NCI-H345 (cell line): ENCODE measurements at regions not wholly inside any gene's neighbourhood (a gene's known extent, or its start where the extent isn't known, plus 50 kb on each side); places are given as distances from the start of the nearest gene placed in this dataset.

Source experiments
- DNase-seq: peaks from one replicate; lab custom pipeline; 2025; lab: John Stamatoyannopoulos, UW

- no peak for DNase-seq
Measured at GRCh38 chr10:118412932-118413331, 70.8 kb upstream of the FAM204A start.

GRCh38 chr10:118412132-118412760, 70.1 kb upstream of the FAM204A start:
- DNase-seq, result no peak

DNA sequence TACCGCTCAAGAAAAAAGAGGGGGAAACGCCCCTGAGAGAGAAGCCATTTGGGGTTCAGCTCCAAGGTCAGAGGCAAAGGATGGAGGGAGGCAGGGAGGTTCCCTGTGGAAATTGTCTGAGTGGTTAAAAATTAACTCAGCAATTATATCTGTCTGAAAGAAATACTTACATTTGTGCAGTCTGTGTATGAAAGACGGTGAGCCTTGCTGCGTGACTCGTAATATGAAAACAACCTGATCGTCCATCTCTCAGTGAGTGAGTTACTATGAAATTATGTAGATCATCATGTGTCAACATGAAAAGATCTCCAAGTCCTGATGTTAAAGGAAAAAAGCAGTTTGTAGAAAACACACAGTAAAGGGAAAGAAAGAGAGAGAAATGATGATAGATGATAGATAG, 67.2 kb upstream of the FAM204A start:
- DNase-seq, result no peak

DNA sequence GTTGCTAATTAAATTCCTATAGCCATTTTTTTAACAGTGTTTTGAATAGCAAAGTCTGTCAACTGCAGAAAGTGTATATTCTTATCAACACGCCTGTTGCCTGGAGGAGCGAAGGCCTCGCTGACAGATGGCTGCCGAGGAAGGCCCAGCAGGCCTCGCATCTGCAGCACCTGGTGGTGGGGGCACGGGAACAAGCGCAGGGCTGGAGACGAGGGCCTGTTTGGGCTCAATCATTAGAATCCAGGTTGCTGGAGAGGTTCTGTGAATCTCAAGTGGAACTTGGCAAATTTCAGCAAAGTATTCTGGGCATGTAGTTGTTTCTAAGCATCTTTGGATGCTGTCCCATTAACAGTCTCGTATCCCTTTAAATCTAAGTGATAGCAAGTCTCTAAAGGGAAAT, 66.1 kb upstream of the FAM204A start:
- no peak for DNase-seq

- no peak for DNase-seq
Measured at GRCh38 chr10:118407777-118408176, 65.7 kb upstream of the FAM204A start.

DNA sequence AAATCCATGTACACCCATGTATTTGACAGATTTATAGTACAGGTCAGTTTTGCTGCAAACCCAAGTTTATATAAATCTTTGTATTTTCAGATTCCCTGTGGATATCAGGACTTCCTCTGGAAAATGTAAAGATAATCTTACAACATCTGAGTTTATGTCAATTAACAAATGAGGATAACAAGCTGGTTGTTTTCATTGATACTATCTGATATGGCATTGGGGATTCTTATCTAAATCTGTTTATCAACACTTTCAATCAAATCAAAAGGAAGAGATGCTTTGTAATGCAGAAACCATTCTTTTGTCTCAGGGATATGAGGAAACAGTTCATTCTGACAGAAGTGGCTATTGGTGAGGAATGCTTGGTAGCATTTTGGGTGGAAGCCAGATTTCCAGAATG, 64.9 kb upstream of the FAM204A start:
- no peak for DNase-seq

DNA sequence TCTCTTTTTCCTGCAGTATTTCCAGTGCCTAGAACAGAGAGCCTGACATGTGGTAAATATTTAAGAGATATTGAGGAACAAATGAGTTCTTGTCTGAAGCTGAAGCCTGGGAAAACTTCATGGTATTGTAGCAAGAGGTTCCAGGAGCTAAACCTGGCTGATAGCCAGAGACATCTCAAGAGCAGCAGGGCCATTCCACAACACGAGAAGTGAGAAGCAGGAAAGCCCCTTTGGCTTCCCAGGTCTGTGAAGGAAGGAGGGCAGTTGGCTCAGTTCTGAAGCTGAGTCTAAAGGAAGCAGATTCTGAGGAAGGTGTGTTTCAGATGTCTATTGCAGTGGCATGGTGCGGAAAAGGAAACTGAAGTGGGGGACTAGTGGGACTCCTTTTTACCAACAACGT, 63.8 kb upstream of the FAM204A start:
- DNase-seq, result no peak

DNA sequence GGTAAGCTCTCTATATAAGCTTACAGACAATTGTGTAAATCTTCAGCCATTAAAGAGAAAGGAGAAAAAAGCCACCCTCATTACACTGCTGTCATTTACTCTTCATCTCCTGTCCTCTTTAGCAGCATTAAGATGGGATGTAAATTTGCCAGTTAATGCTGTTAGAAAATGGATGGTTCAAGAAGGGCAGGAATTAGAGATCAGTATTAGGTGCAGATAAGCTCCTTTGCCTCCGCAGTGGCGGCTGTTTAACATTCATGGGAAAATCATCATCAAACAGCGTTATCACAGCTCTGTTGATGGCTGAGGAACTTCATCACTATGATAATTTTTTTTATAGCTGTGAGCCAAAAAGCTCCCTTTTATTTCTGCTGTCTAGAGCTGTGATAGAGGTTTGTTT, 61.8 kb upstream of the FAM204A start:
- no peak for DNase-seq

GRCh38 chr10:118401708-118402193, 59.6 kb upstream of the FAM204A start:
- DNase-seq, result no peak

DNA sequence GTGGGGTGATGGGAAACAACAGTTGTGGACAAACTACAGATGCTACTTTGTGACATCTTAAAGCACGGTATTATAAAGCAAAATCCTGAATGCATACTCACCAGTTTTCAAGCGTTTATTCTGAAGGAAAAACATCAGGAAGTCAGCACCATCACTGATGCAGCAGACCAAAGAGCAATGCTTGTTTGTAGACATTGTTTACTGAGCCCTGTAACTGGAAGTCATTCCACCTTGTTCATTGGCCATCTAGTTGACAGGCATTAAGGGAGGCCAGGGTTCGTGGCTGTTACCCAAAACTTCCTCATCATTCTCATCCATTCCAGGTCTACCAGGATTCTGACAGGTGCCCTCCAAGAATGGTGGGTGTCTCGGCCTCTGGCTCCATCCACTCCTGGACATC, 55.3 kb upstream of the FAM204A start:
- DNase-seq, result no peak

- DNase-seq, result no peak
Measured at GRCh38 chr10:118395947-118396346, 53.8 kb upstream of the FAM204A start.

- DNase-seq, result no peak
Measured at GRCh38 chr10:118394301-118395200, 52.4 kb upstream of the FAM204A start.

DNA sequence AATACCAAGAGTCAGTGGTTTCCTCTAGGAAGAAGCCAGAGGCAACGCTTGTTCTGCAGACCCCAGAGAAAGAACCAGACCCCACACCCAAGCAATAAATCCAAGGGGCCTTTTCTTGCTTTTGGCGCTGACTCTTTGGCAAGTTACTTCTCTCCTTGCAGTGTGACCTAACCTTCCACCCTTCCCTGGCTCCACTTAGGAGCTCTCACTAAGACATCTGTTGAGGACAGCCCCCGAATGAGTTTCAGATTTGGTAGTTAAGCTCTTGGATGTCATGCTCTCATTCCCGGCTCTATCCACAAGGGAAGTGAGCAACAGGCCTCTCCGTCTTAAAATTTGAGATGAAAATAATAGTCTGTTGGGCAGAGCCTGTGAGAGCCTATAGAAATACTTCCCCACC, 50.6 kb upstream of the FAM204A start:
- DNase-seq, result no peak
